ENCODE measurements at regions not wholly inside any gene's neighbourhood (a gene's known extent, or its start where the extent isn't known, plus 50 kb on each side); places are given as distances from the start of the nearest gene placed in this dataset.

- DNase-seq, result no peak
These were observed 205.8 kb upstream of the DUSP10 start for GRCh38 chr1:221947731-221948130.

- DNase-seq, result no peak
These were observed 204.9 kb upstream of the DUSP10 start for GRCh38 chr1:221946768-221947167.

- DNase-seq, result no peak
These were observed 203.8 kb upstream of the DUSP10 start for GRCh38 chr1:221945669-221946068.

- DNase-seq, result no peak
These were observed 202.5 kb upstream of the DUSP10 start for GRCh38 chr1:221944247-221944870.

- DNase-seq, result no peak
These were observed 198.7 kb upstream of the DUSP10 start for GRCh38 chr1:221940631-221941030.

- DNase-seq, result no peak
These were observed 197.7 kb upstream of the DUSP10 start for GRCh38 chr1:221939607-221940006.

GRCh38 chr1:221937155-221937953 lies 195.5 kb upstream of the DUSP10 start:
- DNase-seq, result no peak

GRCh38 chr1:221933814-221934213 lies 191.9 kb upstream of the DUSP10 start:
- no peak for DNase-seq

GRCh38 chr1:221926441-221926840 lies 184.6 kb upstream of the DUSP10 start:
- DNase-seq, result no peak

- no peak for DNase-seq
These were observed 184.1 kb upstream of the DUSP10 start for GRCh38 chr1:221925947-221926346.

- DNase-seq, result no peak
These were observed 182.2 kb upstream of the DUSP10 start for GRCh38 chr1:221923929-221924598.

GRCh38 chr1:221921936-221922335 lies 180.0 kb upstream of the DUSP10 start:
- no peak for DNase-seq

- DNase-seq, result no peak
These were observed 177.9 kb upstream of the DUSP10 start for GRCh38 chr1:221919743-221920142.

GRCh38 chr1:221919341-221919740 lies 177.5 kb upstream of the DUSP10 start:
- no peak for DNase-seq

- DNase-seq, result no peak
These were observed 174.3 kb upstream of the DUSP10 start for GRCh38 chr1:221916176-221916575.

GRCh38 chr1:221915764-221916163 lies 173.9 kb upstream of the DUSP10 start:
- no peak for DNase-seq

- DNase-seq, result no peak
These were observed 171.5 kb upstream of the DUSP10 start for GRCh38 chr1:221913351-221913892.

GRCh38 chr1:221912230-221912629 lies 170.3 kb upstream of the DUSP10 start:
- peak; percentile 68 to 78 (median 71) for DNase-seq

- no peak for DNase-seq
These were observed 169.8 kb upstream of the DUSP10 start for GRCh38 chr1:221911714-221912113.

- no peak for DNase-seq
These were observed 168.3 kb upstream of the DUSP10 start for GRCh38 chr1:221910222-221910621.

GRCh38 chr1:221908573-221908972 lies 166.7 kb upstream of the DUSP10 start:
- DNase-seq, result no peak

GRCh38 chr1:221907166-221907932 lies 165.5 kb upstream of the DUSP10 start:
- DNase-seq, result no peak

- no peak for DNase-seq
These were observed 163.9 kb upstream of the DUSP10 start for GRCh38 chr1:221905802-221906201.

Data from suppressor macrophage treated with lipopolysaccharide for 1 hour (primary cell).